ENCODE measurements at regions not wholly inside any gene's neighbourhood (a gene's known extent, or its start where the extent isn't known, plus 50 kb on each side); places are given as distances from the start of the nearest gene placed in this dataset.

GRCh38 chr16:85389679-85390470 is 223.2 kb upstream of the GSE1 start:
- TF ChIP-seq CTCF (IDR thresholded peaks at IDR 0.05) (no peak), POLR2A (IDR thresholded peaks at IDR 0.05) (no peak)

All from uterus (tissue), 2 donors.